KBM-7 (cell line): ENCODE measurements at regions not wholly inside any gene's neighbourhood (a gene's known extent, or its start where the extent isn't known, plus 50 kb on each side); places are given as distances from the start of the nearest gene placed in this dataset.
"Not testable (repeated sequence)": the region's sequence is repeated elsewhere in the genome, so short reads cannot be mapped to it uniquely, and the experiment has no call there.

ENCODE experiments used
- DNase-seq: peaks from one replicate; pipeline ENCODE4 v3.0.0-alpha.2; 2015
- in situ Hi-C: fragments of 300-500 bp; cut with MboI; formaldehyde crosslinking; loops from 2 replicates; pipeline ENCODE4 v1.14.3; 2020; ENCODE audit warnings: low sequenced_read_pairs, low pct_unique_long_range_greater_than_20kb, mixed read lengths

DNA sequence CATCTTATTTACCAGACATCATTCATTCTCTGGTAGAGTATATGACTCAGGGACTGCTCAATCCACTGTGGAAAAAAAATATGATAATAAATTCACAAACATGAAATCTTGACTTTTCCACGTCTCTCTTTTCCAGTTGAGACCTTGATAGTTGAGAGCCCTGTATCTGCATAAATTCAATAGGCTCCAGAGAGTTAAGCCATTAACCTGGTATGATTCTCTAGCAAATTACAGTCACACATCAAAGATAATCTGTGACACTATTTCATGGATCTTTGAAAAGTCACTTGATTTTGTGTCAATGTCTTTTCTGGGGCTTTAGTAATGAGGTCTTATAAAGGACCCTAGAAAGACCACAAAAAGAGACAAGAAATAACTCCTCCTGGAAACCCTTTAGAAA lies 154.2 kb upstream of the FOXG1 start:
- in situ Hi-C loops: no loop called here
- DNase-seq: no peak

DNA sequence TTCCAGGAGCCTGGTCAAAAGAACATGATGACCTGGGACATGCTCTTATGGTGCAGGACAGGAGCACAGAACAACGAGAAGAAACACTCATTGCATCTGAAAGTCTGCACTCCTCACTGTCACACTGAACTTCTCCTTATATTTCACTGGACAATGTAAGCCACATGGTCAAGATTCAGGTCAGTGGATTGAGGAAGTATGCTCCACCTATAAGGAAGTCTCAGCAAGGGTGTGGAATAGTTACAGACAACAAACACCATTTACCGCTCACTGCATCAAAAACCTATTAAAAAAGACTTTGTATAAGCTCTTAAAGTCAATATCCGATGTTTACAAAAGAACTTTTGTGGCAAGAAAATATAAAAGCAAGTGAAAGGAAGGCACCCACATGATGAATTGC lies 153.1 kb upstream of the FOXG1 start:
- DNase-seq: no peak

DNA sequence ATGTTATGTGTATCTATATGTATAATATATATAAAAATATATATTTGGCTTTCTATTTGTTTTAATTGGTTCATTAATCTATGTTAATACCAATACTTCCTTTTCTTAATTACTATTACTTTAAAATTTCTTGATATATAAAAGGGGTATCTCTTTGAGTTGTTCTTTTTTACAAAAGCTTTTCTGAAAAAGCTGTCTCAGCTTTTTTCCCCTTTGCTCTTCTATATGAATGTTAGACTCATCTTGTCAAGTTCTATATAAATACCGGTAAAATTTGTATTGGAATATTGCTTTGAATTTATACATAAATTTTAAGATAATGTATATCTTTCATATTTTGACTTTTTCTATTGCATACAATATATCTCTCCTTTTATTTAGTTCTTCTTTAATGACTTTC lies 139.8 kb upstream of the FOXG1 start:
- in situ Hi-C loops: no loop called here
- no peak for DNase-seq

More for the DNA sequence above, 153.1 kb upstream of the FOXG1 start:
- in situ Hi-C loops: no loop called here

DNA sequence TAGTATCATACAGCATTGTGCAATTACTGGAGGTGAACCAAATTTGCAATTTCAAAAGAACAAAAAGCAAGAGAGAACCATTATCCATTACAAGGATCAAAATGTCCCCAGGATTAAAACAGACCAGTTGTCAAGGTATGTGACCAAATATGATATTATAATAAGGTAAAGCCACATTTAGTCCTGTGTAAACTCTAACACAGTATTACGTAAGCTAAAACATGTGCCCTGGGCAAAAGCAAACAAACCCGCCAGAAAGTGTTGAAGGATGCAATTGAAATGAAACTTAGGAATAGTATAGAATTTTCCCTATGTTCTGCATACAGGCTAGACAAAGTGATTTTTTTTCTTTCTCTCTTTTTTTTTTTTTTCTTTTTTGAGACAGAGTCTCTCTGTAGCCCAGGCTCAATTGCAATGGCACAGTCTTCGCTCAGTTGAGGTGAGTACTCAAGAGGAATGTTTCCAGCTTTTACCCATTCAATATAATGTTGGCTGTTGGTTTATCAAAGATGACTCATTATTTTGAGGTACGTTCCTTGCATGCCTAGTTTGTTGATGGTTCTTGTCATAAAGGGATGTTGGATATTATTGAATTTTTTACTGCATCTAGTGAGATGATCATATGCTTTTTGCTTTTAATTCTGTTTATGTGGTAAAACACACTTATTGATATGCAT lies 137.1 kb upstream of the FOXG1 start:
- no peak for DNase-seq
- in situ Hi-C loops: no loop called here

DNA sequence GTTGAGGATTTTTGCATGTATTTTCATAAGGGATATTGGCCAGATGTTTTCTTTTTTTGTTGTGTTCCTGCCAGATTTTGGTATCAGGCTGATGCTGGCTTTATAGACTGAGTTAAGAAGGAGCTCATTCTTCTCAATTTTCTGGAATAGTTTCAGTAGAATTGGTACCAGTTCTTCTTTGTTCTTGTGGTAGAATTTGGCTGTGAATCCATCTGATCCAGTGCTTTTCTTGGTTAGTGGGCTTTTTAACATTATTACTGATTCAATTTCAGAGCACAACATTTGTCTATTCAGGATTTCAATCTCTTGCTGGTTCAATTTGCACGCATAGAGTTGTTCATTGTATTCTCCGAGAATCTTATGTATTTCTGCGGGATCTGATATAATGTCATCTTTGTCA lies 136.5 kb upstream of the FOXG1 start:
- in situ Hi-C loops: no loop called here
- no peak for DNase-seq

DNA sequence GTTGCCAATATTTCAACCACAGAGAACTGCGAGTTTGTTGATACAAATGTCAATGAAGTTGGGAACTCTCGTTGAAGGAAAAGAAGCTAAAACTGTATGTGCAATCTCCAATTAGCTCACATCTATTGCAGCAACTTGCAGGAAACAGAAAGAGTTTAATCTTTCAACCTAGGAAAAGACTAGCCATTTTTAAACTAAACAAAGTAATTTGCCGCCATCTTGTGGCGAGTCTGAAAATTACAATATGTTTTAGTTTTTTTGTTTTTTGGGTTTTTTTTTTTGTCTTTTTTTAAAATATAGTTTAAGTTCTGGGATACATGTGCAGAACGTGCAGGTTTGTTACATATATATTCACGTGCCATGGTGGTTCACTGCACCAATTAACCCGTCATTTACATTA lies 131.2 kb upstream of the FOXG1 start:
- in situ Hi-C loops: no loop called here
- peak; percentile 56 for DNase-seq

DNA sequence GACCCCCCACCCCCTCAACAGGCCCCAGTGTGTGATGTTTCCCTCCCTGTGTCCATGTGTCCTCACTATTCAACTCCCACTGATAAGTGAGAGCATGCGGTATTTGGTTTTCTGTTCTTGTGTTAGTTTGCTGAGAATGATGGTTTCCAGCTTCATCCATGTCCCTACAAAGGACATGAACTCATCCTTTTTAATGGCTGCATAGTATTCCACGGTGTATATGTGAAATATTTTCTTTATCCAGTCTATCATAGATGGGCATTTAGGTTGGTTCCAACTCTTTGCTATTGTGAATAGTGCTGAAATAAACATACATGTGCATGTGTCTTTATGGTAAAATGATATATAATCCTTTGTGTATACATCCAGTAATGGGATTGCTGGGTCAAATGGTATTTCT lies 130.8 kb upstream of the FOXG1 start:
- not testable (repeated sequence) for DNase-seq

DNA sequence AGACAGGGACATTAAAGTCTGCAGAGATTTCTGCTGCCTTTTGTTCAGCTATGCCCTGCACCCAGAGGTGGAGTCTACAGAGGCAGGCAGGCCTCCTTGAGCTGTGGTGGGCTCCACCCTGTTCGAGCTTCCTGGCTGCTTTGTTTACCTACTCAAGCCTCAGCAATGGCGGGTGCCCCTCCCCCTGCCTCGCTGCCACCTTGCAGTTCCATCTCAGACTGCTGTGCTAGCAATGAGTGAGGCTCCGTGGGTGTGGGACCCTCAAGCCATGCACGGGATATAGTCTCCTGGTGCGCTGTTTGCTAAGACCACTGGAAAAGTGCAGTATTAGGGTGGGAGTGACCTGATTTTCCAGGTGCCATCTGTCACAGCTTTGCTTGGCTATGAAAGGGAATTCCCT lies 125.4 kb upstream of the FOXG1 start:
- DNase-seq, in situ Hi-C loops: not testable (repeated sequence)

More for the DNA sequence above, 130.8 kb upstream of the FOXG1 start:
- in situ Hi-C loops: not testable (repeated sequence)

DNA sequence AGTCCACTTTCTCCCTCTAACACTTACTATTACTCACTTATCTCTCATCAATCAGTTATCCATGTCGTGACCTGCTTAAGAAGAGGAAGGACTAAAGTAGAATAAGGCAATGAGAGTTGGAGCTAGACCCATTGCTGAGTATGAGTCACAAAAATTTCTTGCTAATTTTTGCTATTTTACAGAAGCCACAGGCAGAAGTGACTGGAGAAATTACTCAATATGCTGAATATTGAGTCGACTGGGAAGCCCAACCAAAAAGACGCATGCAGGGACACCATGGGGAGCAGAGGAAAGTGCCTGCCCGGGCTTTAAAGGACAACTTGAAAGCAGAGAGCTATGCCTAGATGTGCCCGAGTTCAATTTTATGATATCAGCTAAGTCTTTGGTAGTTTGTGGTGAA lies 115.4 kb upstream of the FOXG1 start:
- no peak for DNase-seq
- in situ Hi-C loops: no loop called here

DNA sequence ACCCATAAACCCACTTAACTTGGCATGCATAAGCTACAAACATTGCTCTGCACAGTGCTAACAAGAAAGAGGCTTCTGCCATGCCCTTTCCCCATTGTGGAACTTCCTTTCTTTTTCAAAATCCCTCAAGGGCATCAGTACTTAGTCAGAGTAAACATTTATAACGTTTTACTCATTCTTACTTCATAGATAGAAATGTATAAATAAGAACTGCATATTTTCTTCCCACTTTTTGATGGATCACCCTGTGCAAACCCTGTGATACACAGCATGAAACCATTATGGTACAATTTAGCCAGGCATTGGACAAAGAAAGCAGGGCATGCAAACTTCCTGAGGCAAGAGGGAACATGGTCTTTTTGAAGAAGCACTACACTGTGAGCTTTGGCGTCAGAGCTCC lies 113.8 kb upstream of the FOXG1 start:
- DNase-seq: no peak
- in situ Hi-C loops: no loop called here

DNA sequence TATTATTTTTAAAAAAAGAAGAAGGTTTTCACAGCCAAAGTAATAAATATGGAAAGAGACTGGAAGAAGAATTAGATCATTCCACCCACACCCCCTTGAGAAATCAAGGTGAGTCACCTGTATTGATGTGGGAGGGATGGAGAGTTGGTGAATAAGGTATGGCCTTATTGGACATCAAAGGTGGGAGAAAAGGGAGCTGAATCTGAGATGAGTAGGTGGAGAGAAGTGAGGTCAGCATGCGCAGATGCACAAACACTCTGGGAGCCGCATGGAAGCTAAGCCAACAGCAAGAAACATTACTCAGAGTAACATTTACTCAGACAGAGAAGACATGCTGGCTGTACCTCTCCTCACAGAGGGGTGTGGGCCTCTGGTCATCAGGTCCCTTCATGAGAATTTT lies 113.1 kb upstream of the FOXG1 start:
- no peak for DNase-seq
- in situ Hi-C loops: no loop called here

DNA sequence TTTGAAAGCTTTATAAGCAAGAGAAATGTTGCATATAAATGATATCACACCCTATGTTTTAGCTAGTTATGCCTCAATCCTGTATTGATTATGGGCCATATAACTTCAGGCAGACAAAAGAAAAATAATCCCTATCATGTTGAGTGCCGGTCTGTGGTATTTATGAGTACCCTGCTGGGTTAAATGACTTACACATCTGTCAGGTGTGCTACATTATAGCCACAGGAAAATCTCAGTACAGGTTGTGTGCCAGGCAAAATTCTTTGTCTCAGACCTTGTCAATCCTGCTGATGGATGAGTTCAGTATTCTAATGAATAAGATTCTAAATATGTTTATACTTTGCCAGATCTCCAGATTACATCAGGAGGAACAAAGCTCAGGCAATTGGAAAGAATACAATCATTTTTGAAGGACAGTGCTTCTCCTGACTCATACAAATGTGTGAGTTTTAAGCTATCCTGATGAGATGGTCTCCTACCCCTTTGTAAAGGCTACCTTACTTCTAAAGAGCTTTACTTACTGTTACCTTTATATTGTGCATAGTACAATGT lies 109.8 kb upstream of the FOXG1 start:
- in situ Hi-C loops: no loop called here
- DNase-seq: no peak

DNA sequence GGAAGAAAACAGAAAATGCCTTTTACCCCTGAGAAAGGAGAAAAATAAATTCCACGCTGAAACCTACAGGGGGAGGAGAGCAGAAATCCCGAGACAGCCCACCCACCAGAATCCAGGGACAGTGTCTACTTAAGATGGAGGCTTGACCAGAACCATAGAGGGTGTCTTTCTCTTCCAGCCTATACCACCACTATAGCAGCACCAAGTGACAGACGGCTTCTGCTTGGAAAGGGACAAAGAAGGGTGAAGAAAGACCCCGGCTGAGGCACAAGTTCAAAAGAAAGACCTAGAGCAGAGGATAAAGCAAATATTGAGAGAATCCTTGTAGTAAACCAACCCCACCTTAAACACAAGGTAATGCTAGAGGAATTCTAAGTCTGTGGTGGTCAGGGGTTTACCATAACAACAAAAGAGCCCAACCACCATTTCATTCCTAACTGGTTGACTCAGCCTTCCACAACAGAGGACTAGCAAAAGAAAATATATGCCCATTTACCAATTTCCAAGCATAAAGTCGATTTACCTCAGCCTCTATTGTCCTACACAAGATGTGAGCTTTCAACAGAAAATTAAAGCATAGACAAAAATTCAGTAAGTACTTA lies 105.3 kb upstream of the FOXG1 start:
- in situ Hi-C loops: no loop called here
- DNase-seq: no peak

DNA sequence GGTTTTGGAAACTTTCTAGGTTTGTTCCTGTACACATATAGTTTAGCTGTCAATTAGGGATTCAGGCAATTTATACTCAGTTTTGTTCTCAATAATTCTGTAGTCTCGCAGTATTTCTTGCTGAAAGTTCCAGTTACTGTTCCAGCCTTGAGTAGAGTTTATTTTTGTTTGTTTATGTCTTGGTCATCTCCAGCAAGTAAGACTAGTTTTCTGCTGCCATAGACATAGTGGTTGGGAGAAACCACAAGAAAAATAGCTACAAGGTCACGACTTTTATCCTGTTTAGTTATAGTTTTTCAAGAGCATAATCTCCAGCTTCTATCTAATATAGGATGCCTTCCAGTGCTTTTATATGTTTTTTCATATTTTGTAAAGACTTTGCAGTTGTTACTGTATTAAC lies 99.6 kb upstream of the FOXG1 start:
- DNase-seq: no peak
- in situ Hi-C loops: no loop called here

DNA sequence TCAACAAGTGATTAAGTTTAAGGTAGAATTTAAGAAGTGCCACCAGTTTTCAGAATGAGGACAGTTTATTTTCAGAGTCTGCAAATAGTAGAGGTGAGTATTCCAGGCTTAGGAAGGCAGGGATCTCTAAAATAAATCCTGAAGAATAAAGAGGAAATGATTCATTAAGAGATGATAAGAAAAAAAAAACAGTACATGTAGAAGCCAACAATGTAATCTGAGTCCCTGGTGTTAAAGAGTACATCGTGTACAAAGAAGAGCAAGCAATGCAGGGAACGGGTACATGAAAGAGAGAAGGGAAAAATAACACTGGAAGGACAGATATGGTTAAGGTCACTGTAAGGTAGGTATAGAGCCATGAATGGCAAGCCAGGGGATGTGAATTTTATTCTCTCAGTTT lies 95.2 kb upstream of the FOXG1 start:
- DNase-seq: no peak
- in situ Hi-C loops: no loop called here

DNA sequence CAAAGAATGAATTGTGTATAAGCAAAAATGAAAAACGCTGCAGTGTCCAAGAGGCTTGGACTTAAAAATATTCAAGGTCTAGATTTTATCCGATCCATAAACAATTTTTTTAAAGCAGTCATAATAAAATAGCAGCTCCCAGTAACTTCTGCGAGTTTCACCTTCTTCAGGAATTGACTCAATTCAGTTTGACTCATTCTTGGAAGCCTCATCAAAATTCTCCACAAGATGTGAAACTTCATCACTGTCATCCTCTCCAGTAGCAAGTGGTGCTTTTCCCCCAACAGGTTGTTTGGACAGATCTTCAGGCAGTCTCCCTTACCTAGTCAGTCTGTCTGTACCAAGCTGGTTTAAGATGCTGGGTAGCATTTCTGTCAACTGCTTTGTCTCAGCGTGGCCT lies 93.5 kb upstream of the FOXG1 start:
- in situ Hi-C loops: no loop called here

DNA sequence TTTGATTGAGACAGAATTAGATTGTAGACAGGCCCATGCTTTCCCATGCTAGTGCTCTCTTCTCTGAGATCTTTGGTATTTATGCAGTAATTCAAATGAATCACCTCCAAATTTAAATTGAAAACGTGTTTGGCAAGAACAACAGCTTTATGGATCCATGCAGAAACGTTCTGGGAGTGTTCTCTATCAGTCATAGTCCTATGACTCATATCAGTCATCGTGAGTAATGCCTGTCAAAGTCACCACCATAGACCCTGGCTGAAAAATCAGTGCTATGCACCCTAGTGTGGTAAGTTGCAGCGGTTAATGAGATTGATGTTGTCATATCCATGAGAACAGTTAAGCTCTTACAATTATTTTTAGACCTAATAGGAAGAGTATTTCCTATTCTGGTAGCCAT lies 90.1 kb upstream of the FOXG1 start:
- in situ Hi-C loops: no loop called here
- DNase-seq: no peak

More for the DNA sequence above, 93.5 kb upstream of the FOXG1 start:
- DNase-seq: no peak

DNA sequence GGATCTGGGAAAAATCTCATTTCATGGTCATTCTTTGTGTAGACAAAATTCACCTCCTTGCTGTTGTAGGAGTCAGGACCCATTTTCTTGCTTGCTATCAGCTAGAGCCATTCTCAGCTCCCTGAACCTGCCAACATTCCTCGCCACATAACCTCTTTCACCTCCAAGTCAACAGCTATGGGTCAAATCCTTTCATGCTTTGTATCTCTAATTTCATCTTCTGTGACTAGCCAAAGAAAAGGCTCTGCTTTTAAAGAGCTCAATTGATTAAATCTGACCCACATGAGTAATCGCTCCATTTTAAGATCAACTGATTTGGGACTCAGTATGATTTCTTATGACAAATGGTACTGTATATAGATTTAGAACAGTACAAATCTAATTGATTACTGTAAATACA lies 89.2 kb upstream of the FOXG1 start:
- DNase-seq: no peak
- in situ Hi-C loops: no loop called here

DNA sequence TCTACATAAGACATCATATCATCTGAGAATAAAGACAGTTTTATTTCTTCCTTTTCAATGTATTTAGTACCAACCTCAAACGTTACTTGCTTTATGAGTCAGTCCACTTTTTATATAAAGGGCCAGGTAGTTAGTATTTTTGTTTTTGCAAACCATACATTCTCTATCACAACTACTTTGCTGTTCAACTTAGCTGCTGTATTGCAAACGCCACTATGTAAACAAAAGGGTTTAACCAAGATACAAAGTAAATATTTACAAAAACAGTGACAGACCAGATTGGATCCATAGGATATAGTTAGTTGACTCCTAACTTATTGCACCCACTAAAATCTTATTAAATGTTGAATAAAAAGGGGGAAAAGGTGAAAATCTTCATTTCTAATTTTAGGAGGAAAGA lies 87.7 kb upstream of the FOXG1 start:
- in situ Hi-C loops: no loop called here
- DNase-seq: no peak

DNA sequence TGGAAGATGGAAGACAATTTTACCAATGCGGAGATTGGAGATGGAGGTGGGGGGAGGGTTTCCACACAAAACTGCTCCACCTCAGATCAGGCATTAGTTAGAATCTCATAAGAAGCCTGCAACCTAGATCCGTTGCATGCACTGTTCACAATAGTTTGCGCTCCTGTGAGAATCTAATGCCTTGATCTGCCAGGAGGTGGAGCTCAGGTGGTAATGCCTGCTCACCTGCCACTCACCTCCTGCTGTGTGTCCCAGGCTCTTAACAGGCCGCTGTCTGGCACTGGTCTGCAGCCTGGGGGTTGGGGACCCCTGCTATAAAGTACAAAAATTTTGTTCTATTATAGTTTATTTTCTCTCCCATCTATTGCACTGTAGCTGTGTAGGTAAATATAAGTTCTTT lies 84.9 kb upstream of the FOXG1 start:
- no peak for DNase-seq
- in situ Hi-C loops: no loop called here
